Neural progenitor cell (in vitro differentiated cells): ENCODE measurements at regions not wholly inside any gene's neighbourhood (a gene's known extent, or its start where the extent isn't known, plus 50 kb on each side); places are given as distances from the start of the nearest gene placed in this dataset.

Experiments used
- EZH2 ChIP-seq: fragments of 200-600 bp; sonication (generic); IDR thresholded peaks from 2 replicates; pipeline ENCODE4 v1.6.1; 2017; ENCODE audit warnings: antibody characterized with exemption, mild to moderate bottlenecking, moderate library complexity
- EZH2phosphoT487 ChIP-seq: fragments of 200-600 bp; sonication (generic); IDR thresholded peaks from 2 replicates; pipeline ENCODE4 v1.6.1; 2017; ENCODE audit warnings: antibody characterized with exemption
- TF ChIP-seq, protein P1 (sequence below): fragments of 200-600 bp; sonication (generic); IDR thresholded peaks from 2 replicates; pipeline ENCODE4 v1.5.1; 2017; ENCODE audit warnings: antibody characterized with exemption, mild to moderate bottlenecking

GRCh38 chr16:73915935-73916334 is 380.7 kb upstream of the PSMD7 start:
- TF ChIP-seq, protein P1, sequence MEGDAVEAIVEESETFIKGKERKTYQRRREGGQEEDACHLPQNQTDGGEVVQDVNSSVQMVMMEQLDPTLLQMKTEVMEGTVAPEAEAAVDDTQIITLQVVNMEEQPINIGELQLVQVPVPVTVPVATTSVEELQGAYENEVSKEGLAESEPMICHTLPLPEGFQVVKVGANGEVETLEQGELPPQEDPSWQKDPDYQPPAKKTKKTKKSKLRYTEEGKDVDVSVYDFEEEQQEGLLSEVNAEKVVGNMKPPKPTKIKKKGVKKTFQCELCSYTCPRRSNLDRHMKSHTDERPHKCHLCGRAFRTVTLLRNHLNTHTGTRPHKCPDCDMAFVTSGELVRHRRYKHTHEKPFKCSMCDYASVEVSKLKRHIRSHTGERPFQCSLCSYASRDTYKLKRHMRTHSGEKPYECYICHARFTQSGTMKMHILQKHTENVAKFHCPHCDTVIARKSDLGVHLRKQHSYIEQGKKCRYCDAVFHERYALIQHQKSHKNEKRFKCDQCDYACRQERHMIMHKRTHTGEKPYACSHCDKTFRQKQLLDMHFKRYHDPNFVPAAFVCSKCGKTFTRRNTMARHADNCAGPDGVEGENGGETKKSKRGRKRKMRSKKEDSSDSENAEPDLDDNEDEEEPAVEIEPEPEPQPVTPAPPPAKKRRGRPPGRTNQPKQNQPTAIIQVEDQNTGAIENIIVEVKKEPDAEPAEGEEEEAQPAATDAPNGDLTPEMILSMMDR = no peak
- TF ChIP-seq EZH2phosphoT487 = no peak
- TF ChIP-seq EZH2 = no peak
